GM12878 (cell line): ENCODE measurements at regions not wholly inside any gene's neighbourhood (a gene's known extent, or its start where the extent isn't known, plus 50 kb on each side); places are given as distances from the start of the nearest gene placed in this dataset.

Source experiments
- ATAC-seq: fragments of 200-7000 bp; cut with Tn5 transposase; 3 replicates; pipeline ENCODE4 v1.9.1; 2020; ENCODE audit warnings: mild to moderate bottlenecking, moderate library complexity
- BruUV-seq: library from RNA; stranded (reverse); fragments of 400-500 nt; replicated peaks from 2 replicates; lab custom pipeline; 2021; lab: Mats Ljungman, UMichigan
- CTCF ChIA-PET: fragments of 300-600 bp; sonication (Branson Sonifier 250); formaldehyde crosslinking; extraction: SDS; loops from one replicate; lab custom pipeline; 2021; ENCODE audit warnings: inconsistent platforms; lab: Yijun Ruan, JAX
- POLR2A ChIA-PET: fragments of 350-600 bp; formaldehyde crosslinking; extraction: SDS; loops from one replicate; lab custom pipeline; 2021; ENCODE audit warnings: inconsistent platforms; lab: Charles Lee
- RAD21 ChIA-PET: fragments of 300-600 bp; sonication (Branson Sonifier 250); formaldehyde crosslinking; loops from one replicate; lab custom pipeline; 2023; ENCODE audit warnings: antibody characterized with exemption; ENCODE audit not compliant: unreplicated experiment; lab: Charles Lee
- SMC1A ChIA-PET: fragments of 300-600 bp; sonication (Branson Sonifier 250); formaldehyde crosslinking; loops from one replicate; lab custom pipeline; 2023; ENCODE audit not compliant: unreplicated experiment, uncharacterized antibody; lab: Charles Lee
- DNase-seq: peaks from one replicate; pipeline ENCODE4 v3.0.0-alpha.2; 2011; ENCODE audit warnings: low read depth, low spot score
- FAIRE-seq: peaks from 3 replicates; lab custom pipeline; 2011; peaks lifted over from hg19 to GRCh38; lab: Jason Lieb, UNC
- H2AFZ ChIP-seq: 2 replicates; pipeline ENCODE4 v1.6.0; 2011; ENCODE audit warnings: low read depth, low read length, control low read depth; ENCODE audit not compliant: control insufficient read depth
- H3K27ac ChIP-seq: 2 replicates; pipeline ENCODE4 v1.5.1; 2011; ENCODE audit warnings: control low read depth; ENCODE audit not compliant: control insufficient read depth, insufficient read depth
- H3K27me3 ChIP-seq, 2 experiments: replicated peaks in 1 of 2; 2 replicates each; pipeline versions ENCODE4 v1.6.0 to v1.6.1; 2011; ENCODE audit warnings: low read length in 1 of 2; ENCODE audit not compliant: control insufficient read depth in 2 of 2, insufficient read depth in 2 of 2
- H3K36me3 ChIP-seq, 2 experiments: 2 replicates each; pipeline ENCODE4 v1.5.1; 2011; ENCODE audit warnings: low read length in 1 of 2; ENCODE audit not compliant: control insufficient read depth in 2 of 2, insufficient read depth in 2 of 2
- H3K4me1 ChIP-seq: 2 replicates; pipeline ENCODE4 v1.6.1; 2011; ENCODE audit warnings: mild to moderate bottlenecking, low read length, moderate library complexity, mixed read lengths; ENCODE audit not compliant: control insufficient read depth, insufficient read depth
- H3K4me2 ChIP-seq: 2 replicates; pipeline ENCODE4 v1.6.0; 2011; ENCODE audit warnings: control low read depth; ENCODE audit not compliant: control insufficient read depth, insufficient read depth
- H3K4me3 ChIP-seq: fragments of 200-600 bp; sonication (generic); 2 replicates; pipeline ENCODE4 v1.5.1; 2016
- H3K79me2 ChIP-seq: 2 replicates; pipeline ENCODE4 v1.6.0; 2011; ENCODE audit warnings: low read length; ENCODE audit not compliant: control insufficient read depth, insufficient read depth
- H3K9ac ChIP-seq: 2 replicates; pipeline ENCODE4 v1.8.0; 2011; ENCODE audit warnings: low read length, control low read depth, mixed read lengths; ENCODE audit not compliant: control insufficient read depth, insufficient read depth
- H3K9me3 ChIP-seq: replicated peaks from 3 replicates; pipeline ENCODE4 v1.5.1; 2011; ENCODE audit warnings: mild to moderate bottlenecking, low read length; ENCODE audit not compliant: control insufficient read depth, insufficient read depth
- H4K20me1 ChIP-seq: 2 replicates; pipeline ENCODE4 v1.6.0; 2011; ENCODE audit not compliant: control insufficient read depth, insufficient read depth
- ASH2L ChIP-seq: fragments of 300-600, 200-600 bp; sonication (generic); IDR thresholded peaks from 2 replicates; pipeline ENCODE4 v1.6.1; 2017; ENCODE audit warnings: low read depth, mild to moderate bottlenecking, borderline replicate concordance
- ESRRA ChIP-seq: IDR thresholded peaks from 2 replicates; pipeline ENCODE4 v1.6.1; 2012; ENCODE audit warnings: mild to moderate bottlenecking, low read length, improper control_type of control experiment
- EZH2 ChIP-seq: IDR thresholded peaks from 2 replicates; pipeline ENCODE4 v1.6.1; 2012; ENCODE audit warnings: low read depth, mild to moderate bottlenecking, control low read depth, inconsistent platforms, low read length, borderline replicate concordance; ENCODE audit not compliant: control insufficient read depth
- HDAC6 ChIP-seq: fragments of 200-600 bp; sonication (generic); IDR thresholded peaks from one replicate; pipeline ENCODE4 v1.8.0; 2017; ENCODE audit warnings: antibody characterized with exemption; ENCODE audit not compliant: unreplicated experiment
- MEF2A ChIP-seq: IDR thresholded peaks from 2 replicates; pipeline ENCODE4 v1.6.1; 2011; ENCODE audit warnings: low read depth, mild to moderate bottlenecking, low read length, moderate library complexity; ENCODE audit not compliant: insufficient read depth
- POLR2AphosphoS5 ChIP-seq: IDR thresholded peaks from 2 replicates; pipeline ENCODE4 v1.6.1; 2011; ENCODE audit warnings: mild to moderate bottlenecking, low read length, inconsistent platforms
- PRDM15 ChIP-seq: fragments of 450-650 bp; formaldehyde crosslinking; IDR thresholded peaks from 2 replicates; pipeline ENCODE4 v1.4.0; 2020; ENCODE audit warnings: mild to moderate bottlenecking, moderate library complexity
- RFX5 ChIP-seq: IDR thresholded peaks from 2 replicates; pipeline ENCODE4 v1.6.1; 2011; ENCODE audit warnings: low read depth, low read length, improper control_type of control experiment
- ZNF217 ChIP-seq: fragments of 450-650 bp; IDR thresholded peaks from 2 replicates; pipeline ENCODE4 v1.6.1; 2017; ENCODE audit warnings: antibody characterized with exemption, mild to moderate bottlenecking
- ZNF24 ChIP-seq: fragments of 450-650 bp; IDR thresholded peaks from 2 replicates; pipeline ENCODE4 v1.6.1; 2017; ENCODE audit warnings: antibody characterized with exemption, mild to moderate bottlenecking
- ZNF622 ChIP-seq: fragments of 450-650 bp; IDR thresholded peaks from 2 replicates; pipeline ENCODE4 v1.6.1; 2017; ENCODE audit warnings: mild to moderate bottlenecking, inconsistent platforms
- WGBS: methylation state at CpG from one replicate; pipeline ENCODE4 v1.1.6; 2016; ENCODE audit warnings: low lambda C conversion rate; ENCODE audit not compliant: insufficient replicate concordance, insufficient coverage; ENCODE audit errors: missing lambda C conversion rate; 5-methylcytosine and 5-hydroxymethylcytosine counted together
- in situ Hi-C: fragments of 300-500 bp; cut with MboI; formaldehyde crosslinking; loops from 9 replicates; pipeline ENCODE4 v1.14.3; 2018; ENCODE audit warnings: mixed read lengths
- intact Hi-C: fragments of 100-400 bp; cut with micrococcal nuclease; formaldehyde crosslinking; loops from one replicate; pipeline ENCODE4 v1.14.2; 2022; ENCODE audit not compliant: unreplicated experiment

DNA sequence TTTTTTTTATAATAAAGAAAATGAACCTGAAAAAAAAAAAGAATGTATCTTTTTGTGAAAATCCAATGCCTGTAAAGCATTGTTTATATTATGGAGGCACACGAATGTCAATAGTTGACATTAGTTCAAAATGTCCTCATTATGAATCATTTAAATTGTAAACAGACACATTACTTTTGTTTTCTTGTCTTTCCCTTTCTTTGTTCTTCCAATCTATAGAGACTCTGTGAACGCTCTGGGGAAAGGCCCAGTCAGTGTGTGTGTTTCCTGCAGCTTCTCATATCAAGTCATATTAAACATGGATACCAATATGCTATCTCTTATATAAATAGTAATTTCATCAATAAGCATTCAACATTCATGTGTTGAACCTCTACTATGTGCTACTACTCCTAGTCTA lies 193.1 kb downstream of the KCTD12 start:
- DNase-seq (no peak), FAIRE-seq (no peak), ATAC-seq (no peak)
- ChIA-PET CTCF (no interaction called here), SMC1A (interaction anchor here (1.6 kb wide), 1 partner anchor 285 kb away, joined by 3 read pairs; no protein-coding TSS in a partner anchor), RAD21 (no interaction called here), POLR2A (no interaction called here)
- WGBS = 36% methylated on average over 2 of the region's 2 CpGs
- Histone ChIP-seq H3K4me1 (no peaks in the 10 kb centered on the region), H4K20me1 (no peaks in the 10 kb centered on the region), H3K79me2 (no peaks in the 10 kb centered on the region), H3K9ac (no peak overlapping the region), H3K27ac (no peak overlapping the region), H3K27me3 (no peaks in the 10 kb centered on the region), H3K4me2 (no peak overlapping the region), H3K36me3 (no peaks in the 10 kb centered on the region), H3K9me3 (no peaks in the 10 kb centered on the region), H2AFZ (no peak overlapping the region), H3K4me3 (no peak overlapping the region)
- no TSS peak for BruUV-seq
- intact Hi-C loops = no loop called here
- no peak for TF ChIP-seq MEF2A
- no peak for TF ChIP-seq ZNF217
- TF ChIP-seq EZH2 = no peak
- TF ChIP-seq ZNF24 = no peak
- TF ChIP-seq ASH2L = no peak
- TF ChIP-seq RFX5 = no peak
- TF ChIP-seq ESRRA = no peak
- TF ChIP-seq POLR2AphosphoS5 = no peak
- no peak for TF ChIP-seq ZNF622
- TF ChIP-seq HDAC6 = no peak
- no peak for TF ChIP-seq PRDM15 (CRISPR knock-in tag)
- in situ Hi-C loops = no loop called here
